A673 (cell line): ENCODE measurements at regions not wholly inside any gene's neighbourhood (a gene's known extent, or its start where the extent isn't known, plus 50 kb on each side); places are given as distances from the start of the nearest gene placed in this dataset.

Experiments
- BruUV-seq: library from RNA; stranded (reverse); fragments of 400-500 nt; replicated peaks from 2 replicates; lab custom pipeline; 2021; lab: Mats Ljungman, UMichigan
- CTCF ChIA-PET: fragments of 300-600 bp; sonication (Branson Sonifier 250); formaldehyde crosslinking; loops from one replicate; lab custom pipeline; 2022; ENCODE audit warnings: antibody characterized with exemption; lab: Charles Lee
- POLR2A ChIA-PET: fragments of 300-600 bp; sonication (Branson Sonifier 250); formaldehyde crosslinking; loops from one replicate; lab custom pipeline; 2022; ENCODE audit warnings: antibody characterized with exemption; ENCODE audit not compliant: low non-redundant PET; lab: Charles Lee
- DNase-seq: peaks from one replicate; pipeline ENCODE4 v3.0.0-alpha.2; 2015; ENCODE audit warnings: low spot score
- H3K27ac ChIP-seq: fragments of 200-600 bp; sonication (generic); 2 replicates; pipeline ENCODE4 v1.5.1; 2016; ENCODE audit warnings: mixed run types, low read depth, mild to moderate bottlenecking, mixed read lengths, antibody characterized with exemption, low read length; ENCODE audit not compliant: poor library complexity, severe bottlenecking
- H3K27me3 ChIP-seq: fragments of 200-600 bp; sonication (generic); replicated peaks from 2 replicates; pipeline ENCODE4 v1.6.1; 2017; ENCODE audit warnings: mixed run types, low read depth, mild to moderate bottlenecking, mixed read lengths, antibody characterized with exemption, low read length; ENCODE audit not compliant: insufficient read depth, poor library complexity
- H3K36me3 ChIP-seq: fragments of 200-600 bp; sonication (generic); 2 replicates; pipeline ENCODE4 v1.6.1; 2016; ENCODE audit warnings: mixed run types, mild to moderate bottlenecking, mixed read lengths, antibody characterized with exemption, low read length; ENCODE audit not compliant: insufficient read depth, poor library complexity, severe bottlenecking
- H3K4me1 ChIP-seq: fragments of 200-600 bp; sonication (generic); 2 replicates; pipeline ENCODE4 v1.6.1; 2017; ENCODE audit warnings: mixed run types, mild to moderate bottlenecking, mixed read lengths, antibody characterized with exemption, low read length; ENCODE audit not compliant: insufficient read depth, poor library complexity, severe bottlenecking
- H3K4me3 ChIP-seq: fragments of 200-600 bp; sonication (generic); 2 replicates; pipeline ENCODE4 v1.5.1; 2016; ENCODE audit warnings: low read depth, mixed run types, mild to moderate bottlenecking, mixed read lengths, low read length; ENCODE audit not compliant: poor library complexity, severe bottlenecking
- H3K9me3 ChIP-seq: fragments of 200-600 bp; sonication (generic); 2 replicates; pipeline ENCODE4 v1.6.1; 2016; ENCODE audit warnings: mixed run types, low read depth, mild to moderate bottlenecking, mixed read lengths, antibody characterized with exemption, low read length; ENCODE audit not compliant: poor library complexity, severe bottlenecking
- EZH2 ChIP-seq: fragments of 200-600 bp; sonication (generic); IDR thresholded peaks from 2 replicates; pipeline ENCODE4 v1.6.1; 2017; ENCODE audit warnings: borderline replicate concordance, low read depth, mild to moderate bottlenecking, mixed read lengths, antibody characterized with exemption, low read length; ENCODE audit not compliant: poor library complexity, severe bottlenecking
- intact Hi-C: fragments of 100-400 bp; cut with micrococcal nuclease; formaldehyde crosslinking; loops from one replicate; pipeline ENCODE4 v1.10.0; 2022; ENCODE audit not compliant: unreplicated experiment
- TF ChIP-seq, protein P1 (sequence below): fragments of 300-800, 200-600 bp; sonication (generic); conservative IDR thresholded peaks from 2 replicates; pipeline ENCODE4 v1.5.1; 2017; ENCODE audit warnings: low read depth, mild to moderate bottlenecking, antibody characterized with exemption, low read length, moderate library complexity, mixed read lengths

GRCh38 chr7:53245721-53246120, 210.3 kb downstream of the POM121L12 start:
- no peak for DNase-seq
- no TSS peak for BruUV-seq
- no peak overlapping the region for H3K4me3 ChIP-seq
- ChIA-PET CTCF (no interaction called here), POLR2A (no interaction called here)
- intact Hi-C loops = no loop called here
- H3K27me3 ChIP-seq = no peaks in the 10 kb centered on the region
- TF ChIP-seq EZH2 = no peak
- TF ChIP-seq, protein P1, sequence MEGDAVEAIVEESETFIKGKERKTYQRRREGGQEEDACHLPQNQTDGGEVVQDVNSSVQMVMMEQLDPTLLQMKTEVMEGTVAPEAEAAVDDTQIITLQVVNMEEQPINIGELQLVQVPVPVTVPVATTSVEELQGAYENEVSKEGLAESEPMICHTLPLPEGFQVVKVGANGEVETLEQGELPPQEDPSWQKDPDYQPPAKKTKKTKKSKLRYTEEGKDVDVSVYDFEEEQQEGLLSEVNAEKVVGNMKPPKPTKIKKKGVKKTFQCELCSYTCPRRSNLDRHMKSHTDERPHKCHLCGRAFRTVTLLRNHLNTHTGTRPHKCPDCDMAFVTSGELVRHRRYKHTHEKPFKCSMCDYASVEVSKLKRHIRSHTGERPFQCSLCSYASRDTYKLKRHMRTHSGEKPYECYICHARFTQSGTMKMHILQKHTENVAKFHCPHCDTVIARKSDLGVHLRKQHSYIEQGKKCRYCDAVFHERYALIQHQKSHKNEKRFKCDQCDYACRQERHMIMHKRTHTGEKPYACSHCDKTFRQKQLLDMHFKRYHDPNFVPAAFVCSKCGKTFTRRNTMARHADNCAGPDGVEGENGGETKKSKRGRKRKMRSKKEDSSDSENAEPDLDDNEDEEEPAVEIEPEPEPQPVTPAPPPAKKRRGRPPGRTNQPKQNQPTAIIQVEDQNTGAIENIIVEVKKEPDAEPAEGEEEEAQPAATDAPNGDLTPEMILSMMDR = no peak
- H3K27ac ChIP-seq = no peak overlapping the region
- peaks cover 27% of the 10 kb centered on the region for H3K9me3 ChIP-seq
- H3K4me1 ChIP-seq = no peaks in the 10 kb centered on the region
- no peaks in the 10 kb centered on the region for H3K36me3 ChIP-seq

DNA sequence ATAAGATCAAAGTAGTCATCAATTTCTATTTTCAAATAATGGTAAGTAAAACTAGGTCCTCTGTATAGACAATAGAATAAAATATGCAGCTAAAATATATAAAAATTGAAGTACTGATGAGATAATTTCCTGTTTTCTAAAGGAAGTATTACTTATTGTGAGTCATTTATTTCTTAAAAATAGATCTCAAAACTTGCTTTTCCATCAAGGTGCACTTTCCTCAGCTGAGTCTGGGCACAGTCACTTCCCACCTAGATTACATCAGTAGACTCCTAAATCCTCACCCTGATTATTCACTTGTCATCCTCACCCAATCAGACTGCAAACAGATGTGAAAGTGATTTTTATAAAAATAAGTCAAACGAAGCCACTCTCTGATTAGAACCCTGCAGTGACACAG, 211.5 kb downstream of the POM121L12 start:
- H3K9me3 ChIP-seq = peaks cover 38% of the 10 kb centered on the region

GRCh38 chr7:53252539-53252938, 217.1 kb downstream of the POM121L12 start:
- no TSS peak for BruUV-seq
- ChIA-PET POLR2A (no interaction called here), CTCF (no interaction called here)
- Histone ChIP-seq H3K4me3 (no peak overlapping the region), H3K27me3 (no peaks in the 10 kb centered on the region), H3K4me1 (no peaks in the 10 kb centered on the region), H3K36me3 (no peaks in the 10 kb centered on the region), H3K9me3 (peaks cover 43% of the 10 kb centered on the region), H3K27ac (no peak overlapping the region)
- no peak for TF ChIP-seq EZH2
- TF ChIP-seq, protein P1 = no peak
- no peak for DNase-seq
- intact Hi-C loops = no loop called here

More for the DNA sequence above, 211.5 kb downstream of the POM121L12 start:
- no TSS peak for BruUV-seq
- intact Hi-C loops = no loop called here
- H3K4me1 ChIP-seq = no peaks in the 10 kb centered on the region
- ChIA-PET CTCF (no interaction called here), POLR2A (no interaction called here)
- DNase-seq = no peak
- H3K27ac ChIP-seq = no peak overlapping the region
- no peaks in the 10 kb centered on the region for H3K27me3 ChIP-seq
- TF ChIP-seq, protein P1 = no peak
- no peak for TF ChIP-seq EZH2
- H3K4me3 ChIP-seq = no peak overlapping the region
- H3K36me3 ChIP-seq = no peaks in the 10 kb centered on the region
